Body of pancreas (tissue), 4 donors: ENCODE measurements at regions not wholly inside any gene's neighbourhood (a gene's known extent, or its start where the extent isn't known, plus 50 kb on each side); places are given as distances from the start of the nearest gene placed in this dataset.
"Not testable (repeated sequence)": the region's sequence is repeated elsewhere in the genome, so short reads cannot be mapped to it uniquely, and the experiment has no call there.

Experiments used
- ATAC-seq: fragments of 150-250 bp; one replicate; pipeline ENCODE4 v1.9.1; 2016
- DNase-seq, 4 donors: peaks; one replicate each; pipeline ENCODE4 v3.0.0-alpha.2; 2019
- H3K27ac ChIP-seq, 4 donors: fragments of 200-600 bp; sonication (generic); 1 replicate in 3 of 4; 2 replicates in 1 of 4; pipeline versions ENCODE4 v1.5.1 to v1.6.1; 2016 to 2019; ENCODE audit warnings: mild to moderate bottlenecking in 1 of 4, mixed read lengths in 1 of 4, moderate library complexity in 1 of 4
- H3K27me3 ChIP-seq, 2 donors: fragments of 200-600 bp; sonication (generic); one replicate each; pipeline ENCODE4 v1.6.0; 2016; ENCODE audit warnings: mild to moderate bottlenecking in 1 of 2
- H3K36me3 ChIP-seq, 2 donors: fragments of 200-600 bp; sonication (generic); replicated peaks in 1 of 2; 2 replicates each; pipeline ENCODE4 v1.5.1; 2016; ENCODE audit warnings: low read depth in 2 of 2; ENCODE audit not compliant: insufficient read depth in 1 of 2
- H3K4me1 ChIP-seq: fragments of 200-600 bp; sonication (generic); one replicate; pipeline ENCODE4 v1.6.0; 2016
- H3K4me3 ChIP-seq, 2 donors: fragments of 200-600 bp; sonication (generic); 1 replicate in 1 of 2; 2 replicates in 1 of 2; pipeline ENCODE4 v1.5.1; 2016 to 2019
- H3K9me3 ChIP-seq, 3 donors: fragments of 200-600 bp; sonication (generic); 1 replicate in 2 of 3; 2 replicates in 1 of 3; pipeline ENCODE4 v1.5.1; 2016
- CTCF ChIP-seq, 7 experiments: fragments of 450-650 bp in 4 of 7; fragments of 200-600 bp in 3 of 7; sonication (generic) in 3 of 7; IDR thresholded peaks; one replicate each; pipeline ENCODE4 v1.5.1; 2016 to 2019; ENCODE audit warnings: antibody characterized with exemption in 7 of 7
- POLR2A ChIP-seq, 3 donors: fragments of 450-650 bp; IDR thresholded peaks; one replicate each; pipeline ENCODE4 v1.6.1; 2016; ENCODE audit warnings: antibody characterized with exemption in 3 of 3, mild to moderate bottlenecking in 2 of 3
- WGBS, 2 donors: methylation state at CpG; one replicate each; pipeline ENCODE4 v1.1.5; 2017; 5-methylcytosine and 5-hydroxymethylcytosine counted together
- intact Hi-C: fragments of 100-400 bp; cut with DNase I; formaldehyde crosslinking; loops from one replicate; pipeline ENCODE4 v1.15.1; 2023

DNA sequence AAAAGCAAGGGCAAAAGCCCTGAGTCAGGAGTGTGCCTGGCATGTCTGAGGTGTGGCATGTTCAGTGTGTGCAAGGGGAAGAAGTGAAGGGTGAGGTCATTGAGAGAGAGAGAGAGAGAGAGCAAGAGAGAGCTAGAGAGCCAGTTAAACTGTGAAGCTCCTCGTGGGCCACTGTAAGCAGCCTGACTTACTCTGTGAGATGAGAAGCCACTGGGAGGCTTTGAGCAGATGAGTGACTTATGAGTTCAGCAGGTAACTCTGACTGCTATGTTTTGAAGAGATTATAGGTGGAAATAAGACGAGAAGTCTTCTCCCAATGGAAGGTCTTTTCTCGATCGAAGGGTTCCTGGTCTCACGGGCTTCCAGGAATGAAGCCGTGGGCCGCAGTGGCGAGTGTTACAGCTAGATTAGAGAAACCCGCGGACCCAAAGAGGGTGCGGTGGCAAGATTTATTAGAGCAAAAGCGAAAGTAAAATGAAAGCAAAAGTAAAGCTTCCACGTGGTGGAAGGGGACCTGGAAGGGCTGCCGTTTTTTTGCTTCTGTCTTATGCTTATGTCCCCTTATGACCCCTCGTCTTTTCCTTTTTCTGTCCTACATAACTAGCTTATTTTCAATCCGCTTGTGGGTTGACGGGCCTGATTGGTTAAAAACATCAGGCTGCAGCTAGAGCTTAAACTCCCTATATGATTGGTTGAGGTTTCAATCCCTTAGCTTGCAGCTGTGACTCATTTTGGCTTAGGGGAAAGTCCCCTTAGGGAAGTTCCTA, 323.1 kb upstream of the FAM78B start:
- H3K4me3 ChIP-seq, result no peak overlapping the region
- no peaks in the 10 kb centered on the region for H3K9me3 ChIP-seq
- ATAC-seq (peak; percentile 30), DNase-seq (peak in 2 of 4 donors; percentile 14 to 49)
- WGBS, 2 donors, result 51 to 77% methylated on average over 17 of the region's 17 CpGs
- H3K27me3 ChIP-seq, result no peaks in the 10 kb centered on the region
- intact Hi-C loops, result no loop called here
- no peak for TF ChIP-seq POLR2A (IDR thresholded peaks at IDR 0.05)
- TF ChIP-seq CTCF (IDR thresholded peaks at IDR 0.05), result no peak
- H3K4me1 ChIP-seq, result no peaks in the 10 kb centered on the region
- H3K27ac ChIP-seq, result peak overlapping the region in 1 of 4 donors; percentile 44
- H3K36me3 ChIP-seq, result no peaks in the 10 kb centered on the region

GRCh38 chr1:166490437-166490991, 323.7 kb upstream of the FAM78B start:
- intact Hi-C loops, result no loop called here
- Histone ChIP-seq H3K9me3 (no peaks in the 10 kb centered on the region), H3K4me1 (no peaks in the 10 kb centered on the region), H3K27me3 (no peaks in the 10 kb centered on the region), H3K4me3 (no peak overlapping the region), H3K36me3 (no peaks in the 10 kb centered on the region), H3K27ac (no peak overlapping the region)
- ATAC-seq (no peak), DNase-seq (no peak)
- WGBS, 2 donors, result 57 to 58% methylated on average over 5 of the region's 5 CpGs
- no peak for TF ChIP-seq CTCF (IDR thresholded peaks at IDR 0.05)
- TF ChIP-seq POLR2A (IDR thresholded peaks at IDR 0.05), result no peak

DNA sequence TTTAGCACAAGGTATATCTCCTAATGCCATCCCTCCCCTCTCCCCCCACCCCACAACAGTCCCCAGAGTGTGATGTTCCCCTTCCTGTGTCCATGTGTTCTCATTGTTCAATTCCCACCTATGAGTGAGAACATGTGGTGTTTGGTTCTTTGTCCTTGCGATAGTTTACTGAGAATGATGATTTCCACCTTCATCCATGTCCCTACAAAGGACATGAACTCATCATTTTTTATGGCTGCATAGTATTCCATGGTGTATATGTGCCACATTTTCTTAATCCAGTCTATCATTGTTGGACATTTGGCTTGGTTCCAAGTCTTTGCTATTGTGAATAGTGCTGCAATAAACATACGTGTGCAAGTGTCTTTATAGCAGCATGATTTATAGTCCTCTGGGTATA, 327.0 kb upstream of the FAM78B start:
- H3K27ac ChIP-seq, DNase-seq, ATAC-seq, H3K36me3 ChIP-seq, H3K27me3 ChIP-seq, H3K4me3 ChIP-seq, intact Hi-C loops, H3K9me3 ChIP-seq, H3K4me1 ChIP-seq: not testable (repeated sequence)
- 77 to 86% methylated on average over 2 of the region's 2 CpGs for WGBS, 2 donors

DNA sequence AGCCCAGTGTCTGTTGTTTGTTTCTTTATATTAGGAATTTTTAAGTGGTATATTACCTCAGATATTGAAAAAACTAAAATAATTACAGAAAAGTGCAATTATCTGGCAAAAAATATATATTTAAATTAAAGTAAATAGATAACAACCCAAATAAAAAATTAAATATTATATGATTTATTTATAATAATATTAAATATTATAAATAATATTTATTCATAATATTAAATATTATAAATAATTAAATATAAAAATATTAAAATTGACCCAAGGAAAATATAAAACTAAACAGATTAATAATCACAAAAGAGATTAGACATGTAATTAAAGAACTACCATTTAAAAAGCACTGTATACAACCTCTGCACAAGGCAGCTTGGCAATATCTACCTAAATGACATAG, 331.9 kb upstream of the POGK start:
- DNase-seq, result no peak
- Histone ChIP-seq H3K4me3 (no peak overlapping the region), H3K4me1 (no peaks in the 10 kb centered on the region), H3K36me3 (no peaks in the 10 kb centered on the region), H3K9me3 (no peaks in the 10 kb centered on the region), H3K27me3 (no peaks in the 10 kb centered on the region), H3K27ac (no peak overlapping the region)
- intact Hi-C loops, result no loop called here
- TF ChIP-seq POLR2A (IDR thresholded peaks at IDR 0.05), result no peak
- TF ChIP-seq CTCF (IDR thresholded peaks at IDR 0.05), result no peak
- no peak for ATAC-seq

- ATAC-seq, result no peak
- intact Hi-C loops, result no loop called here
These were observed 327.5 kb upstream of the POGK start for GRCh38 chr1:166511761-166512160.

More at GRCh38 chr1:166511761-166512160, 327.5 kb upstream of the POGK start:
- TF ChIP-seq POLR2A (IDR thresholded peaks at IDR 0.05), result no peak
- no peak for TF ChIP-seq CTCF (IDR thresholded peaks at IDR 0.05)
- WGBS, 2 donors, result 63 to 69% methylated on average over 2 of the region's 2 CpGs
- no peaks in the 10 kb centered on the region for H3K4me1 ChIP-seq
- H3K36me3 ChIP-seq, result no peaks in the 10 kb centered on the region
- no peak overlapping the region for H3K4me3 ChIP-seq
- H3K9me3 ChIP-seq, result peaks cover 0 to 2% (median 0%) of the 10 kb centered on the region in 3 donors
- H3K27ac ChIP-seq, result no peak overlapping the region
- no peaks in the 10 kb centered on the region for H3K27me3 ChIP-seq
- DNase-seq, result no peak
